Gastroesophageal sphincter (tissue), 3 donors: ENCODE measurements at regions not wholly inside any gene's neighbourhood (a gene's known extent, or its start where the extent isn't known, plus 50 kb on each side); places are given as distances from the start of the nearest gene placed in this dataset.

Source experiments
- EP300 ChIP-seq: sonication (generic); formaldehyde crosslinking; IDR thresholded peaks from one replicate; pipeline ENCODE4 v1.6.1; 2017; ENCODE audit warnings: antibody characterized with exemption, mild to moderate bottlenecking
- POLR2AphosphoS5 ChIP-seq: sonication (generic); formaldehyde crosslinking; IDR thresholded peaks from one replicate; pipeline ENCODE4 v1.6.1; 2017; ENCODE audit warnings: antibody characterized with exemption
- TF ChIP-seq, protein P1 (sequence below), 4 experiments: fragments of 200-600 bp in 2 of 4; fragments of 450-650 bp in 2 of 4; sonication (generic) in 1 of 4; IDR thresholded peaks; one replicate each; pipeline ENCODE4 v1.5.1; 2017 to 2019; ENCODE audit warnings: antibody characterized with exemption in 4 of 4, mild to moderate bottlenecking in 2 of 4, moderate library complexity in 2 of 4

DNA sequence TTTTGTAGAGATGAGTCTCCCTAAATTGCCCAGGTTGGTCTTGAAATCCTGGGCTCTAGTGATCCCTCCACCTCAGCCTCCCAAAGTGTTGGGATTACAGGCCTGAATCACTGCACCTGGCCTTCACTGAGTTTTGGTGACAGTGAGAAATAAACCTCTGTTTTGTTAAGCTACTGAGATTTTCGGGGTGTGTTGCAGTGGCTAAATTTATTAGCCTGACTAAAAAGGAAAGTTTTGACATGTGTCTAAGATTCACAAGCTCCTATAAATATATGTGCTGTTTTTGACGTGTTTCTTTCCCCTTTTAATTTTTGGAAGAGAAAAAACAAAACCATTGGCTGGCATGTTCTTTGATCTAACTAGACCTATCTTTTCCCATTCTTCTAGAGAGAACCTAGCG is 190.5 kb upstream of the MC4R start:
- TF ChIP-seq, protein P1, sequence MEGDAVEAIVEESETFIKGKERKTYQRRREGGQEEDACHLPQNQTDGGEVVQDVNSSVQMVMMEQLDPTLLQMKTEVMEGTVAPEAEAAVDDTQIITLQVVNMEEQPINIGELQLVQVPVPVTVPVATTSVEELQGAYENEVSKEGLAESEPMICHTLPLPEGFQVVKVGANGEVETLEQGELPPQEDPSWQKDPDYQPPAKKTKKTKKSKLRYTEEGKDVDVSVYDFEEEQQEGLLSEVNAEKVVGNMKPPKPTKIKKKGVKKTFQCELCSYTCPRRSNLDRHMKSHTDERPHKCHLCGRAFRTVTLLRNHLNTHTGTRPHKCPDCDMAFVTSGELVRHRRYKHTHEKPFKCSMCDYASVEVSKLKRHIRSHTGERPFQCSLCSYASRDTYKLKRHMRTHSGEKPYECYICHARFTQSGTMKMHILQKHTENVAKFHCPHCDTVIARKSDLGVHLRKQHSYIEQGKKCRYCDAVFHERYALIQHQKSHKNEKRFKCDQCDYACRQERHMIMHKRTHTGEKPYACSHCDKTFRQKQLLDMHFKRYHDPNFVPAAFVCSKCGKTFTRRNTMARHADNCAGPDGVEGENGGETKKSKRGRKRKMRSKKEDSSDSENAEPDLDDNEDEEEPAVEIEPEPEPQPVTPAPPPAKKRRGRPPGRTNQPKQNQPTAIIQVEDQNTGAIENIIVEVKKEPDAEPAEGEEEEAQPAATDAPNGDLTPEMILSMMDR (IDR thresholded peaks at IDR 0.05), result no peak
- TF ChIP-seq POLR2AphosphoS5, result no peak
- TF ChIP-seq EP300, result no peak
